Left renal cortex interstitium (tissue), 4 donors: ENCODE measurements at regions not wholly inside any gene's neighbourhood (a gene's known extent, or its start where the extent isn't known, plus 50 kb on each side); places are given as distances from the start of the nearest gene placed in this dataset.

Source experiments
- DNase-seq, 4 donors: peaks; one replicate each; pipeline ENCODE4 v3.0.0-alpha.2; 2013; ENCODE audit warnings: low read depth in 4 of 4, low spot score in 2 of 4, missing footprints in 1 of 4

DNA sequence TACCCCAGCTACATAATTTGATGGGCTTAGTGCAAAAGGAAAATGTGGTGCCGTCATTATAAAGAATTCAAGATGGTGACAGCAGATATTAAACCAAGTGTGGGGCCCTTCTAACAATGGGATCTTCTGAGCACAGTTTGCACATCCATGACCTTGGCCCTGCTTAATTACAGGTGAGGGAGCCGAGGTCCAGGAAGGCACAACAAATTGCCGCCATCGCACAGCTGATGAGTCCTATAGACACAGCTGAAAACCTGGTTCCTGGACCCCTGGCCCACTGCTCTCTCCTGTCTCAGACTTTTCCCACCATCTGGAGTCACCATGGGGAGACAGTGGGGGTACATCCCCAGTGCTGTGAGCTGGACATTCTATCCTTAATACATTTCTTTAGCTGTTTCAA lies 95.8 kb upstream of the MAP4K3 start:
- DNase-seq, result no peak

DNA sequence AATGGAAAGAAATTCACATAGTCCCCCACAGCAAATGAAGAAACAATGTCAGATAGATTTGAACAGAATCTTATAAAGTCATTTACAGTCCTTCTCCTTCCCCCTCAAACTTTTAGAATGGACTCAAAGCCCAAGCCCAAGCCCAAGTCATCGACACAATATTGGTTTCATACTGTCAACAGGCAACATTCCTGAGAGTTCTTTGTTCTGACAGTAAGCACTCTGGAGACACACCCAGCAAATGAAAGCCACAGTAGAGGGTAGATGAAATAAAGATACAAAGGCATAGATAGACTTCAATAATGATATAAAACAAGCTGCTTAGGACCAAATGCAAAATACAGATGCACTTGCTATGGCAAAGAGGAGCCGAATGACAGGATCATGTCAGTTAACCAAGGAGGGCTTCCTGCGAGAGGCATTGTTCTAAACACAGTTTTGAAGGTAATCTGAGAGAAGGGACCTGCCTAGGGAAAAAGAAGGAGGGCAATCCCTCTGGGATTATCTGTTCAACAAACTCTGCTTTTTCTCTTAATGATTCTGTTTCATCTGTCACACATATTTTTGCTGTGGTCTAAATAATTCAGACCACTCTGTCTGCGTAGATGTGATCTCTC lies 97.1 kb upstream of the MAP4K3 start:
- no peak for DNase-seq

DNA sequence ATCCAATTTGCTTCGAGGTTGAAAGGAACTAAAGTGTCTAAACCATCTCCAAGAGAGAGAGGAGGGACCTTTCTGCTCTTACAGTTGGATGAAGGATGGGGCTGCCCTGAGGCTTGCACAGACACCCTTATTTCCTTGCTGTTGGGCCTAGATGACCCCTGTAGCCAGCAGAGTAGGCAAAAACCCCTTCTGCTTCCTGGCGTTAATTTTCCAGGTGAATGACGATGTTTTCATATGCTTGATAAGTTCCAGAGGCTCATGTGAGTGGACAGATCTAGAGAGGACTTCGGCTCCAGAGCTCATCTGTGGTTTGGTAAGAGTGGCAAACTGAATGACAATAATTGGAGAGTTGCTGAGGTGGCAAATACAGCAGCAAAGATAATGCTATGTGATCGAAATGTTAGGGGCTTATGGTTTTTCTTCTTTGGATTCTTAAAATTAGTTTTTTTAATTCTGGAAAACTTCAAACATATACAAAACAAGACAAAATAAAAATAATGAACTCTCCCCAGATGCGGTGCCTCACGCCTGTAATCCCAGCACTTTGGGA lies 98.6 kb upstream of the MAP4K3 start:
- no peak for DNase-seq

DNA sequence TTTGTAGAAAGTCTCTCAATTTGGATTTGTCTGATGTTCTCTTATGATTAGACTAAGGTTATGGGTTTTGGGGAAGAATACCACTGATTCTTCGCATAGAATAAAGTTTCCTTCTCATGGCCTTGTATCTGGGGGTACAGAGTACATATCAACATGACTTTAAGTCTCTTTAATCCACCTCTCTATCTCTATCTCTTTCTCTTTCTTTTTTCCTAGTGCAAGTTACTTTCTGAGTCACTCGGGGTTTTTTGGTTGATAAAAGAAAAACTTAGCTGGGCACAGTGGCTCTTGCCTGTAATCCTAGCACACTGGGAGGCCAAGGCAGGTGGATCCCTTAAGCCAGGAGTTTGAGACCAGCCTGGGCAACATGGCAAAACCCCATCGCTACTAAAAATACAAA lies 100.1 kb upstream of the MAP4K3 start:
- DNase-seq, result no peak

DNA sequence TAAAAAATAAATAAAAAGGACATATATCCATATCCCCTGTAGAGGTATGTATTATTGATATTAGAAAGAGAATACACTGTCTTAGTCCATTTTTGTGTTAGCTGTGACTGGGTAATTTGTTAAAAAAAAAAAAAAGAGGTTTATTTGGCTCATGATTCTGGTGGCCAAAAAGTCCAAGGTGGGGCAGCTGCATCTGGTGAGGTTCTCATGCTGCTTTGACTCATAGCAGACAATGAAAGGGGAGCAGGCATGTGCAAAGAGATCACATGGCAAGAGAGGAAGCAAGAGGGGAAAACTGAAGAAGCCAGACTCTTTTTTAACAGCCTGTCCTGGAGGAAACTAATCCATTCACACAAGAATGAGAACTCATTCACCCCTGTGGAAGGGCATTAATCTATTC lies 101.6 kb upstream of the MAP4K3 start:
- no peak for DNase-seq

DNA sequence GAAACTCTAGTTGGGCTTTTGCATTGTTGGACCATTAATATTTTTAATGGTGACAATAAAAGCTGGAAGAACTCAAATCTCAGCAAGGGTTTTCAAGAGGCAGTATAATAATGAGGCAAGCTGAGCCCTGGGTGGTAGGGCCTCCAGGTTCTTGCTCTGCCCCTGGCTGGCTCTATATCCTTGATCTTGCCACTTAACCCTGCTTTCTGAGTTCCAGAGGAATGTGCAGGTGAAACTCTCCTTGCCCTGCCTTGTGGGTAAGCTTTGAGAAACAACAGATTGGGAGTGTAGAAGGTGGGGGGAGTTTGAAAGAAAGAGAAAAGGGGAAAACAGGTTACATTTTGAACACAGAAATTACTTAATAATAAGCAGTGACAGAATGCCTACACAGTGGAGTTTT lies 103.3 kb upstream of the MAP4K3 start:
- DNase-seq, result peak in 1 of 4 donors; percentile 12

DNA sequence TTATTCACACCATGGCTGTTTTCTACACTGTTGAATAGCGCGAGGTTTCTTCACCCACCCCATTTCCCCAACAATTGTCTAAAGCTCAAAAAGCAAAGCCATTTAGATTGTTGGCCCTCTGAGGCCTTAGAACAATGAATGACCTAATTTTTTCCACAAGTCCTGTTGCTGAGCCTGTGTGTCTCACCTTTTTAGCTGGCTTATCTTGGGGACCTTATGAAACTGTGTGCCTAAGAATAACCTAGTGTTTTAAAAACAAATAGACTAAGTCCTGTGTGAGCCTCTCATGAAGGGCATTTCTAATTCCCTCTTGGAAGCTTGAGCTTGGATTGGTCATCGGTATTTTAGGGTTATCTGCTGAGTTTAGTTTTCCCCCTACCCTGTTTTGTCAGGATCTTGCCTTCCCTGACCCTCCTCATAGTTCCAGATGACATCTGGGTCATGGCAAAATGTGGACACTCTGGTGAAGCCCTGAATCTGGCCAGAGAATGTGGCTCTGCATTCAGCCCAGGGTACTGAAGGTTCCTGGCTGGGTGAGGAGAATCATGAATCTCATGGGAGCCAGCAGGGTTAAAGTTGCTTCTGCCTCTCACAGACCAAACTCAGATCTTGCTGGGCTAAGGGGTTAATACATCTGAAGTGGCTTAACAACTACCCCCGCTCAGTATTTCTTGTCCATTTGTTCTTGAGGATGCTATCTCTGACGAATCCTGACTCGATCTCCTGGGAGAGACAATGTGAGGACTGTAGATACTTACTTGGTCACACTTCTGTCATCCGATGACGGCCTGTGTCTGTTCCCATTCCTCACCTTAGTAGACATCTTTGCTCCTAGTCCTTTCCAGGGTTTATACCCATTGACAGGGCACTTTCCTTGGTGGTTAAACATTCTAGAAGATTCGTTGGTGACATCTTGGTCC lies 104.2 kb upstream of the MAP4K3 start:
- no peak for DNase-seq

DNA sequence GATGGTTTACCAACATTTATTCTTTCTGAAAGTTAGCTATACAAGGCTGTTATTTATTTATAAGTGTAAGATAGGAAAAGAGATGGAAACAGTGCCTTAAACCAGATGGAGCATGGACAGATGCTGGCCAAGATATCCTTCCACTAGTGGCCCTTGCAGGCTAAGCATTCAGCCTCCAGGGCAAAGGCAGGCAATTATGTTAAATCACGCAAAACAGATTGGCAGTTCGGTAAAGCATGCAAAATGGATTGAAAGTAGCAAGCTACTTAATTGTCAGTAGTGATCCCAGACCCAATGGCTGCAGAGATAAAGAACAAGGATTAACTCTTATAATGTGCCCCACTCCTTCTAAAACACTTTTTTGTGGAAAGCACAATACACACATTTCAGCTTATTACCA lies 105.4 kb upstream of the MAP4K3 start:
- peak in 1 of 4 donors; percentile 20 for DNase-seq

DNA sequence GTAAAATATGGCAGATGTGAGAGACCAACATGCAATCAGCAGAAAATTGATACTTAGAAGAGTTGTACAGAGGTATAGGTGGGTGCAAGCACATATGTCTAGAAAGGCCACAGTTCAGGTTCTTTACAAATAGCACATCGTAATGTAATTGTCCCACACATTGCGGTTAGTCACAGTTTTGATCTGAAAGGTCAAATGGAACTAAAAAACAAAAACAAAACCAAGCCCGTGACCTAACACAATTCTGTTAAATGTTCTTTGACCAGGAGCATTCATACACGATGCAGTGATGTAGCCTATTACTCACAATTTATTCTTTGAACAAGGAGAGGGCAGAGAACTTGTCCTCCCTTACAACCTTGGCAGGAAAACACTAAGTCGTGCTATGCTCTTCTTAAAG lies 108.9 kb upstream of the MAP4K3 start:
- DNase-seq, result no peak

DNA sequence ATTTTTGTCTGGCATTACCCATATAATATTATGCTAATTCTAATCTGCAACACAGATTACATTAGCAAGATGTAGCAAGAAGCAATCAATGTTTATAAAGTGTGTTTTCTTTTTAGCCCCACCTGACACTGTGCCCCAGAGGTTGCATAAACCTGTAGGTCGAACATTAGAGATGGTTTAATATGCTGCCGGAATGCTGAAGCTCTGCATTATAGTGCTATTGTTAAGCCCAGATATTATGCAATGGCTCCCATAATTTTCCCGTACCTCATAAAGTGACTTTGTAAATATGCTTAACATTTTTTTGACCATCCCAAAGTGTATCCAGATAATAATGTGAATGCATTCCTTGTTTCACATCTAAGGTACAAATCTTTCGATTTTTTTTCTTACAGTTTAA lies 109.3 kb upstream of the MAP4K3 start:
- no peak for DNase-seq

DNA sequence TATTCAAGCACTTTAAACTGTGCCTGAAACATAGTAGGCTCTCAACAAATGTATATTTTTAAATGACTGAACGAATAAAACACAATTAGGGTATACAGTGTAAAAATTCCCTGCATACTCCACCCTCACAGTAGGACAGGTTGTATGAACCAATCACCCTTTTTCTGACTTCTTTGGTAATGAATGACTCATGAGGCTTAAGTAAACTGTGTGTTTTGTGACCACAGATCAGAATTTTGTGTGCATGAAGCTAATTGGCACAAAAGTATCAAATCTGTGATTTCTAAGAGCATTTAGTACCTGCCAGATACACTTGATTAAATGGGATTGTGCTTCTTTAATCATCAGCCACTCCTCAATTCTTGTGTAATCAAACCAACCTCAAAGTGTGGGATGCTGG lies 109.9 kb upstream of the MAP4K3 start:
- DNase-seq, result no peak

DNA sequence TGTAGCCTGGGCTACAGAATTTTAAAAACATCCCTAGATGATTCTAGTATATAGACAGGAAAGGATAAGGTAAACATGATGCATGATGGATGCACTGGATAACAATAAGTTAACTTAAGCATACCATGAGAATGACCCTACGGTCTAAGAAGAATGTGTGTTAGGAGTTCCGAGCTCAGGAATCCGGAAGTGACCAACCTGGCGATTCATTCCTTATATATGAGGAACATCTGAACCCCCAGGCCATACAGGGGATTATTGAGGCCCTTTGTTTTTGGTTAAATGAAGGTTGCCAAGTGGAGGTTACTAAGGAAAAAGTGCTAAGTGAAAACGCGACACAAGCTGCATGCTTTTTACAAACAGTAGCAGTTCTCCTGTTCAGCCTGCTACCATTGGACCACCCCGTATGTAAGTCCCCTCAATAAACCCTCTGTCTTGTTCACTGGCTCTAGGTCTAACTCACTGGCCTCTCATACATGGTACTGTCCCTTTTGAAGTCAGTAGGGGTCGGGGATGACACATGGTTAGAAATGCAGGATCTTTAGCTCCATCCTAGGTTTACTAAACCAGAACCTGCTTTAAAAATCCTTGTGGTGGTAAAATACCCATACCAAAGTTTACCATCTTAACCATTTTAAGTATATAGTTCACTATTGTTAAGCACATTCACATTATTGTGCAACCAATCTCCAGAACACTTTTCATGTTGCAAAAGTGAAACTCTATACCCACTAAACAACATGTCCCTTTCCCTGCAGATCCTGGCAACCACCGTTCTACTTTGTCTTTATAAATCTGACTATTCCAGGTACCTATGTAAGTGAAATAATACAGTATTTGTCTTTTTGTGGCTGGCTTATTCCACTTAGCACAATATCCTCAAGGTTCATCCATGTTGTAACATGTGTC lies 111.0 kb upstream of the MAP4K3 start:
- DNase-seq, result no peak

DNA sequence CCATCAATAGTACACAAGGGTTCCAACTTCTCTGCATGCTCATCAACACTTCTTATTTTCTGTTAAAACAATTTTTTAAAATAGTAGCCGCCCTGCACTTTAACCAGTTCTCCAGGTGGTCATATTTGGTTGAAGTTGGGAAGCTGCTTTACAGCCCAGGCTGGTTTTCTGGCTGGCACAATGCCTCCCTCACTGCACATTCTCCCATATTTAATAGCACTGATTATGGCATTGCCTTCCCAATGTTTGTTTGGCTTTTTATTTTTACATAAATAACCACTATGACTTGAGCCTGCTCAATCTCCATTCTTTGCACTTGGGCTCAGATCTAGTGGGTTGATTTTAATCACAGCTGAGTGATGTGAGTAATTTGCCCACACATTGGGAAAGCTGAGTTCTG lies 111.9 kb upstream of the MAP4K3 start:
- DNase-seq, result no peak

DNA sequence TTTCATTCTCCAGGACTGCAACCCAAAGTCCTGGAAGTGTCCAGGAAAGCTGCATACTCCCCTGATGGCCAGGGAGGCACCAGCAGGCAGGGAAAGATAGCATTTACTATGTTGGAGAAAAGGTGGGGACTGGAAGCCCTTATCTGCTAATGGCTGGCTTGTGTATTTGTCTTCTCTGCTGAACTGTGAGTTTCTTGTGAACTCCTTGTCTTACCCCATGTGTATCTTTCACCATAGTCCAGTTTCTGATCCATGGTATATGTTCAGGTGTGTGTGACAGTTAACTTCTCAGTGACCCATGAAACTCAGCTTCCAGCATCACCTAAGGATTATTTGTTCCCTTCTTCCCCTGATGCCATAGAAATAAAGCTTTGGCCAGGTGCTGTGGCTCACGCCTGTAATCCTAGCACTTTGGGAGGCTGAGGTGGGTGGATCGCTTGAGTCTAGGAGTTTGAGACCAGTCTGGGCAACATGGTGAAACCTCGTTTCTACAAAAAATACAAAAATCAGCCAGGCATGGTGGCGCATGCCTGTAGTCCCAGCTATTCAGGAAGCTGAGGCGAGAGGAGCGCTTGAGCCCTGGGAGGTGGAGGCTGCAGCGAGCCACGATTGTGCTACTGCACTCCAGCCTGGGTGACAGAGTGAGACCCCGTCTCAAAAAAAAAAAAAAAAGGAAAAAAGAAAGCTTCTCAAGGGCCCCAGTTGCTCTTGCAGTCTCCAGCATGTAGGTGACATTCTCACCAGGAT lies 112.8 kb upstream of the MAP4K3 start:
- no peak for DNase-seq

DNA sequence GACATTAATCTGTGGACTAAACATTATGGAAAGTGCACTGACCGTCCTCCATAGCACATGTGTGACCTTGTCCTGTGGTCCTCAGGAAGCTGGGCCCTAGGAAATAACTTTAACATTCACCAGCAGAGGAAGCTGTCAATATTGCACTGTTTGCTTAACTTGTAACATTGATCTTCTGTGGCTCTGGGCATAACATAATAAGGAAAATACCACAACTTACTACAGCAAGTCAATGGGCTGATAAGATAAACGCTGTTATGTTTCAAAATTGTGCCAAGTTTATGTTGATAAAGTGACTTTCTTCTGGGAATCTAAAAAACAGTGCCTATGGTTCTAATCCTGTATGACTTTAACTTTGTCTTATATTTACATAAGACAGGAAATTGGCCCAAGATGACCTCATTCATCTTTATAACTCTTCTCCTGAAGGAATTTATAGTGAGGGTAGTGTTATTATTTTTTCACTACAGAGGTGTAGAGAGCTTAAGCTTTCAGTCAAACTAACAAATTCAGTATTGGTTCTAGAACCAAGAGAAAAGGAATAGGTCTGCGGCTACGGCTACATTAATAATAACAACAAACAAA lies 113.7 kb upstream of the MAP4K3 start:
- DNase-seq, result no peak

DNA sequence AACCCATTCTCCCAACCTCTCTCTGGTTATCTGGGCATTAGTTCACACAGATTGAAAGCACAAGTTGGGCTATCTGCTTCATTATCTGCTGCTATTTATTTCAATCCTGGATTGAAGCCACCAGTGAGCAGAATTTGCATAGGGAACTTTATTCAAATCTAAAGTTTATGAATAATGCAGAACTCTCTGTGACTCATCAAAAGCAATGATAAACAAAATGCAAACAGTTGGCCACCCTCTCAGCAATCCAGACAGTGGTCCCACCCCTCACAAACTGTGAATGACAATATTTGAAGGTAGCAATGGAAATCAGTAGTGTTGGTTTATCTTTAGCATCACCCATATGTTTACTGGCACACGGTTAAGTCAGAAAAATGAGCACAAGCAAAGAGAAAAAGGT lies 106.8 kb upstream of the TMEM178A start:
- no peak for DNase-seq

DNA sequence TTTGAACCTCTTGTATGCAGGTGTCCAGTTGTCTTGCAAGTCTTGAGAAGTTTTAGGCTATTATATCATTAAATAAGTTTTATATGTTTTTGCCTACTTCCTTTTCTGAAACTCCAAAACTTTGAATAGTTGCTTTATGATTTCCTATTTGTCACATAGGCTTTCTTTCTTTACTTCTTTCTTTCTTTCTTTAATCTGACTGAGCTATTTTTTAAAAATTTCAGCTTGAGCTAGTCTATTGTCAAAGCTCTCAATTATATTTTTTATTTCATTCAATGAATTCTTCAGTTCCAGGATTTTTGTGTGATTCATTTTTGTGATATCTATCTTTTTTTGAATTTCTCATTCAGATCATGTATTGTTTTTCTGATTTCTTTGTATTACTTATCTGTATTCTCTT lies 102.1 kb upstream of the TMEM178A start:
- no peak for DNase-seq

DNA sequence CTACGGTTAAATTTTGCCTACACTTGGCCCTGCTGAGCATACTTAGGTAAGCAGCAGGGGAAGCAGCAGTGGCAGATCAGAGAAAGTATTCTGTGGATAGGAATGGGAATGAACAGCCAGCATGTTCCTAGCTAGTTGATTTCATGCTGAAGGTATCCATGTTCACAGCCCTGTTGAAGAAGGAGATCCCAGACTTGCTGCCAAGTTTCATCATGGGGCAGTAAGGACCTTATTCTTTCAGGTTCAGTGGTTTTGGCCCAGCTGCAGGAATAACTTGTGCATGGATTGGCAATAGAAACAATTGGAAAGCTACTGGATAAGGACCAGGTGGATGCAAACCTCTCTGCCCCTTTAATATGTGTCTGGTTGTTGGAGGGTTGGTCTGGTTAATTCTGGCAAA lies 98.2 kb upstream of the TMEM178A start:
- DNase-seq, result no peak

DNA sequence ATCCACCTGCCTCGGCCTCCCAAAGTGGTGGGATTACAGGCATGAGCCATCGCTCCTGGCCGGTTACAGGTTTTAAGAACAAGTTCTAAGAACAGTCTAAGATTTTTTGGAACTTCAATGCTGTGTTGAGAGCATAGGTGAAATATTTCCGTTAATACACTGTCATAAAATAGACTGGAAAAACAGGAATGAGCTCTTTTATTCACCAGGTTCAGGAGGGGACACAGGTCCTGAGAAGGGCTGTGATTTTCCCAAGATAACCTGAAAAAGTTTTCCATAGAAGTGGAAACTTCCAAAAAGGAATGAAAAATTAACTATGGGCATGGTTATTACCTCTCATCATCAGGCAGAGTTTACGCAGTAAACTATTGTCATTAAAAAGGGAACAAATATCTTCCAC lies 97.6 kb upstream of the TMEM178A start:
- DNase-seq, result no peak

DNA sequence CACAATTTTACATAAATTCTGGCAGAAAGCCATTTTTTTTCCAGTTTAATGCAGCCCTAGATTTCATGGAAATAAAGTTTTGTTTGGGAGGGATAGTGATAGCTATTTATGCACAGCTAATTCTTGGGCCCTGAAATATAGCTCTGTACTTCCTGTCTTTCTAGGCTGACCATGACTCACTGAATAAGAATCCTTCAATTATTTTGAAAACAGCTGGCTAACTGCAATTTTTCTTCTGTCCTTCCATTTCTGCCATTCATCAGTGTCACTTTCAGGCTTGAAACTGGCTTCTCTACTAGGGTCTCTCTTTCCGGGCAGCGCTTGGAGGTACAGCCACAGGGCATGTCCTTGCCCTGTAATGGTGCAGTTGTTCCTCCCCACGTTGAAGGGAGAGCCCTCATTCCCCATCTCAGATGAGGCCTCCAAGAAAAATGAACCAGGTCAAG lies 97.1 kb upstream of the TMEM178A start:
- peak in 3 of 4 donors; percentile 45 to 59 (median 55) for DNase-seq
